GM12801 (cell line): ENCODE measurements at regions not wholly inside any gene's neighbourhood (a gene's known extent, or its start where the extent isn't known, plus 50 kb on each side); places are given as distances from the start of the nearest gene placed in this dataset.

ENCODE experiments used
- CTCF ChIP-seq: IDR thresholded peaks from one replicate; pipeline ENCODE4 v1.5.1; 2011; ENCODE audit warnings: control low read depth; ENCODE audit not compliant: insufficient read length; ENCODE audit errors: extremely low read depth

GRCh38 chr5:105963696-105964255, 1707.0 kb downstream of the EFNA5 start:
- TF ChIP-seq CTCF, result no peak

- no peak for TF ChIP-seq CTCF
Measured at GRCh38 chr5:105961572-105961971, 1709.2 kb downstream of the EFNA5 start.

- no peak for TF ChIP-seq CTCF
Measured at GRCh38 chr5:105956456-105957196, 1714.1 kb downstream of the EFNA5 start.

- TF ChIP-seq CTCF, result no peak
Measured at GRCh38 chr5:105954341-105954740, 1716.4 kb downstream of the EFNA5 start.

- TF ChIP-seq CTCF, result no peak
Measured at GRCh38 chr5:105953616-105954015, 1717.1 kb downstream of the EFNA5 start.

GRCh38 chr5:105952875-105953274, 1717.9 kb downstream of the EFNA5 start:
- no peak for TF ChIP-seq CTCF

GRCh38 chr5:105947461-105947860, 1723.3 kb downstream of the EFNA5 start:
- no peak for TF ChIP-seq CTCF
